ENCODE measurements at regions not wholly inside any gene's neighbourhood (a gene's known extent, or its start where the extent isn't known, plus 50 kb on each side); places are given as distances from the start of the nearest gene placed in this dataset.

GRCh38 chr10:129074939-129075338 lies 392.1 kb upstream of the MGMT start:
- no peak for DNase-seq

- no peak for DNase-seq
These were observed 391.5 kb upstream of the MGMT start for GRCh38 chr10:129075508-129075907.

GRCh38 chr10:129075927-129076326 lies 391.1 kb upstream of the MGMT start:
- no peak for DNase-seq

- DNase-seq = no peak
These were observed 388.7 kb upstream of the MGMT start for GRCh38 chr10:129078346-129078745.

- no peak for DNase-seq
These were observed 388.3 kb upstream of the MGMT start for GRCh38 chr10:129078746-129079145.

- DNase-seq = no peak
These were observed 387.3 kb upstream of the MGMT start for GRCh38 chr10:129079705-129080104.

- no peak for DNase-seq
These were observed 381.2 kb upstream of the MGMT start for GRCh38 chr10:129085811-129086210.

- DNase-seq = no peak
These were observed 377.7 kb upstream of the MGMT start for GRCh38 chr10:129089341-129089740.

GRCh38 chr10:129090165-129090564 lies 376.9 kb upstream of the MGMT start:
- DNase-seq = no peak

GRCh38 chr10:129090618-129091366 lies 376.2 kb upstream of the MGMT start:
- no peak for DNase-seq

- no peak for DNase-seq
These were observed 373.4 kb upstream of the MGMT start for GRCh38 chr10:129093641-129094040.

GRCh38 chr10:129094233-129094632 lies 372.8 kb upstream of the MGMT start:
- no peak for DNase-seq

GRCh38 chr10:129094861-129095260 lies 372.2 kb upstream of the MGMT start:
- DNase-seq = no peak

GRCh38 chr10:129095680-129096064 lies 371.4 kb upstream of the MGMT start:
- DNase-seq = no peak

- DNase-seq = no peak
These were observed 370.7 kb upstream of the MGMT start for GRCh38 chr10:129096065-129096984.

GRCh38 chr10:129097776-129098330 lies 369.2 kb upstream of the MGMT start:
- no peak for DNase-seq

- DNase-seq = no peak
These were observed 368.5 kb upstream of the MGMT start for GRCh38 chr10:129098517-129098916.

- DNase-seq = no peak
These were observed 367.6 kb upstream of the MGMT start for GRCh38 chr10:129099486-129099885.

- DNase-seq = no peak
These were observed 367.0 kb upstream of the MGMT start for GRCh38 chr10:129099992-129100391.

- DNase-seq = no peak
These were observed 365.6 kb upstream of the MGMT start for GRCh38 chr10:129101232-129101980.

- DNase-seq = no peak
These were observed 363.9 kb upstream of the MGMT start for GRCh38 chr10:129102906-129103693.

All from activated naive CD4-positive, alpha-beta T cell treated with Interleukin-2 at 50 U/mL for 16 hours (primary cell).